ENCODE measurements at regions not wholly inside any gene's neighbourhood (a gene's known extent, or its start where the extent isn't known, plus 50 kb on each side); places are given as distances from the start of the nearest gene placed in this dataset.

DNA sequence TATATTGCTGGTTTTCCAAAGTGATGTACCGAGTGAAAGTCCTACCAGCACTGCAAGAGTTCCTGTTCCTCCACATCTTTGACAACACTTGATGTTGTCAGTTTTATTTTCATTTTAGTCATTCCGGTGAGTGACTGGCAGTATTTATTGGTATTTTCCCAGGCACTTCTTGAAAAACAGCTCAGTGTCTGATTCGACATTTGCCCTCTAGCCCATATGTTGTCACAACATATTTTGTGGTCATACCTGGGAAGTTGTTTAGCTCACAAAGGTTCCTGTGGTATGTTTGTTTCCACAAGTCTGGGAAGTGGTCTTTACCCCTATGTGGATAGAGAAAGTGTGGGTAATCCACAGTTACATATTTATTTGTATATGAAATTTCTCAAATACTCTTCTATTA is 463.6 kb downstream of the HAPSTR1 start (continued):
- TF ChIP-seq, protein P1, sequence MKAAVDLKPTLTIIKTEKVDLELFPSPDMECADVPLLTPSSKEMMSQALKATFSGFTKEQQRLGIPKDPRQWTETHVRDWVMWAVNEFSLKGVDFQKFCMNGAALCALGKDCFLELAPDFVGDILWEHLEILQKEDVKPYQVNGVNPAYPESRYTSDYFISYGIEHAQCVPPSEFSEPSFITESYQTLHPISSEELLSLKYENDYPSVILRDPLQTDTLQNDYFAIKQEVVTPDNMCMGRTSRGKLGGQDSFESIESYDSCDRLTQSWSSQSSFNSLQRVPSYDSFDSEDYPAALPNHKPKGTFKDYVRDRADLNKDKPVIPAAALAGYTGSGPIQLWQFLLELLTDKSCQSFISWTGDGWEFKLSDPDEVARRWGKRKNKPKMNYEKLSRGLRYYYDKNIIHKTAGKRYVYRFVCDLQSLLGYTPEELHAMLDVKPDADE (IDR thresholded peaks at IDR 0.05): no peak

DNA sequence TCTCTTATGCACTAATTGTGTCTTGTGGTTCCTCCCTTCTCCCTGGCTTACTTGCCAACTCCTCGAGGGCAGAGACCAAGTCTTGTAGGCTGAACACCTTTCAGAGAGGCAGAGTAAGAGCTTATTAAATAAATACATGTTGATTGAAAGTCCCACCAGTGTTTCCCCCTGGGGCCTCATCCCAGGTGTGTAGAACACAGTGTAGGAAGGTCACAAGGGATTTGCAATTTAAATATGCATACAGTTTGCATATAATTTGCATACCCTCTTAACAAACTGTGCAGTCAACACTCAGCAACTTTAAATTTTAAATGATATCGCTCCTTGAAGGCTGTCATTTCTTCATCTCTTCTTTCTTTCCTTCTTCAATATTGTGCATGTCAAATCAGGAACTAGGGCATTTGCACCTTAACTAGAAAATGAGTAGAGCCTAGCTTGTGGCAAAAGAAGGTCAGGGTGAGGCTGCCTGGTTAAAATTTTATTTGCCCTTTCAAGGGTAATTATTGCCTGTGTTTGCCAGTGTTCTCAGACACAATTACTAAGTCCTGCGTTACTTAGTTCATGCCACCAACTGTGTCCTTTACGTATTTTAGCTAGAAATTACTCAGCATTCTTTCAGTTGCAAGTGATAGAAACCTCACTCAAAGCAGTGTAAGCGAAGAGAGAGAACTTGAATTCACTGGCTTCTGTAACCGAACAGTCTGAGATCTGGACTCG is 465.7 kb downstream of the HAPSTR1 start:
- Histone ChIP-seq H2AFZ (no peak overlapping the region), H3K27ac (ENCODE audit: low read depth) (no peak overlapping the region), H3K9me2 (ENCODE audit: insufficient read depth) (no peaks in the 10 kb centered on the region), H4K20me1 (replicated peaks; ENCODE audit: insufficient read depth) (no peaks in the 10 kb centered on the region), H3K36me3 (ENCODE audit: insufficient read depth) (no peaks in the 10 kb centered on the region), H3K4me1 (ENCODE audit: insufficient read depth) (no peaks in the 10 kb centered on the region), H3K27me3 (ENCODE audit: insufficient read depth) (no peaks in the 10 kb centered on the region), H3K79me2 (replicated peaks; ENCODE audit: insufficient read depth) (no peaks in the 10 kb centered on the region), H3K4me3 (no peak overlapping the region), H3K4me2 (no peak overlapping the region), H3F3A (replicated peaks; ENCODE audit: low read depth) (no peaks in the 10 kb centered on the region)
- H3K27ac Mint-ChIP-seq: no peak overlapping the region
- DNase-seq (ENCODE audit: low spot score): no peak
- peaks cover 7% of the 10 kb centered on the region; the same call in 2 of the 3 replicates for H3K36me3 Mint-ChIP-seq (ENCODE audit: low read depth)
- no peak for TF ChIP-seq NANOG (IDR thresholded peaks at IDR 0.05; ENCODE audit: borderline replicate concordance)
- TF ChIP-seq POLR2AphosphoS5 (IDR thresholded peaks at IDR 0.05; ENCODE audit: low read depth): no peak
- no peak for TF ChIP-seq ZNF114 (CRISPR knock-in tag; IDR thresholded peaks at IDR 0.05)
- no peak for TF ChIP-seq JUNB (IDR thresholded peaks at IDR 0.05; ENCODE audit: unreplicated experiment)
- no peak for TF ChIP-seq ZNF331 (CRISPR knock-in tag; IDR thresholded peaks at IDR 0.05; ENCODE audit: low read depth)
- TF ChIP-seq STAT1 (IDR thresholded peaks at IDR 0.05; ENCODE audit: unreplicated experiment): no peak
- TF ChIP-seq, protein P2, sequence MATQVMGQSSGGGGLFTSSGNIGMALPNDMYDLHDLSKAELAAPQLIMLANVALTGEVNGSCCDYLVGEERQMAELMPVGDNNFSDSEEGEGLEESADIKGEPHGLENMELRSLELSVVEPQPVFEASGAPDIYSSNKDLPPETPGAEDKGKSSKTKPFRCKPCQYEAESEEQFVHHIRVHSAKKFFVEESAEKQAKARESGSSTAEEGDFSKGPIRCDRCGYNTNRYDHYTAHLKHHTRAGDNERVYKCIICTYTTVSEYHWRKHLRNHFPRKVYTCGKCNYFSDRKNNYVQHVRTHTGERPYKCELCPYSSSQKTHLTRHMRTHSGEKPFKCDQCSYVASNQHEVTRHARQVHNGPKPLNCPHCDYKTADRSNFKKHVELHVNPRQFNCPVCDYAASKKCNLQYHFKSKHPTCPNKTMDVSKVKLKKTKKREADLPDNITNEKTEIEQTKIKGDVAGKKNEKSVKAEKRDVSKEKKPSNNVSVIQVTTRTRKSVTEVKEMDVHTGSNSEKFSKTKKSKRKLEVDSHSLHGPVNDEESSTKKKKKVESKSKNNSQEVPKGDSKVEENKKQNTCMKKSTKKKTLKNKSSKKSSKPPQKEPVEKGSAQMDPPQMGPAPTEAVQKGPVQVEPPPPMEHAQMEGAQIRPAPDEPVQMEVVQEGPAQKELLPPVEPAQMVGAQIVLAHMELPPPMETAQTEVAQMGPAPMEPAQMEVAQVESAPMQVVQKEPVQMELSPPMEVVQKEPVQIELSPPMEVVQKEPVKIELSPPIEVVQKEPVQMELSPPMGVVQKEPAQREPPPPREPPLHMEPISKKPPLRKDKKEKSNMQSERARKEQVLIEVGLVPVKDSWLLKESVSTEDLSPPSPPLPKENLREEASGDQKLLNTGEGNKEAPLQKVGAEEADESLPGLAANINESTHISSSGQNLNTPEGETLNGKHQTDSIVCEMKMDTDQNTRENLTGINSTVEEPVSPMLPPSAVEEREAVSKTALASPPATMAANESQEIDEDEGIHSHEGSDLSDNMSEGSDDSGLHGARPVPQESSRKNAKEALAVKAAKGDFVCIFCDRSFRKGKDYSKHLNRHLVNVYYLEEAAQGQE (IDR thresholded peaks at IDR 0.05; ENCODE audit: unreplicated experiment): no peak
- TF ChIP-seq, protein P3, sequence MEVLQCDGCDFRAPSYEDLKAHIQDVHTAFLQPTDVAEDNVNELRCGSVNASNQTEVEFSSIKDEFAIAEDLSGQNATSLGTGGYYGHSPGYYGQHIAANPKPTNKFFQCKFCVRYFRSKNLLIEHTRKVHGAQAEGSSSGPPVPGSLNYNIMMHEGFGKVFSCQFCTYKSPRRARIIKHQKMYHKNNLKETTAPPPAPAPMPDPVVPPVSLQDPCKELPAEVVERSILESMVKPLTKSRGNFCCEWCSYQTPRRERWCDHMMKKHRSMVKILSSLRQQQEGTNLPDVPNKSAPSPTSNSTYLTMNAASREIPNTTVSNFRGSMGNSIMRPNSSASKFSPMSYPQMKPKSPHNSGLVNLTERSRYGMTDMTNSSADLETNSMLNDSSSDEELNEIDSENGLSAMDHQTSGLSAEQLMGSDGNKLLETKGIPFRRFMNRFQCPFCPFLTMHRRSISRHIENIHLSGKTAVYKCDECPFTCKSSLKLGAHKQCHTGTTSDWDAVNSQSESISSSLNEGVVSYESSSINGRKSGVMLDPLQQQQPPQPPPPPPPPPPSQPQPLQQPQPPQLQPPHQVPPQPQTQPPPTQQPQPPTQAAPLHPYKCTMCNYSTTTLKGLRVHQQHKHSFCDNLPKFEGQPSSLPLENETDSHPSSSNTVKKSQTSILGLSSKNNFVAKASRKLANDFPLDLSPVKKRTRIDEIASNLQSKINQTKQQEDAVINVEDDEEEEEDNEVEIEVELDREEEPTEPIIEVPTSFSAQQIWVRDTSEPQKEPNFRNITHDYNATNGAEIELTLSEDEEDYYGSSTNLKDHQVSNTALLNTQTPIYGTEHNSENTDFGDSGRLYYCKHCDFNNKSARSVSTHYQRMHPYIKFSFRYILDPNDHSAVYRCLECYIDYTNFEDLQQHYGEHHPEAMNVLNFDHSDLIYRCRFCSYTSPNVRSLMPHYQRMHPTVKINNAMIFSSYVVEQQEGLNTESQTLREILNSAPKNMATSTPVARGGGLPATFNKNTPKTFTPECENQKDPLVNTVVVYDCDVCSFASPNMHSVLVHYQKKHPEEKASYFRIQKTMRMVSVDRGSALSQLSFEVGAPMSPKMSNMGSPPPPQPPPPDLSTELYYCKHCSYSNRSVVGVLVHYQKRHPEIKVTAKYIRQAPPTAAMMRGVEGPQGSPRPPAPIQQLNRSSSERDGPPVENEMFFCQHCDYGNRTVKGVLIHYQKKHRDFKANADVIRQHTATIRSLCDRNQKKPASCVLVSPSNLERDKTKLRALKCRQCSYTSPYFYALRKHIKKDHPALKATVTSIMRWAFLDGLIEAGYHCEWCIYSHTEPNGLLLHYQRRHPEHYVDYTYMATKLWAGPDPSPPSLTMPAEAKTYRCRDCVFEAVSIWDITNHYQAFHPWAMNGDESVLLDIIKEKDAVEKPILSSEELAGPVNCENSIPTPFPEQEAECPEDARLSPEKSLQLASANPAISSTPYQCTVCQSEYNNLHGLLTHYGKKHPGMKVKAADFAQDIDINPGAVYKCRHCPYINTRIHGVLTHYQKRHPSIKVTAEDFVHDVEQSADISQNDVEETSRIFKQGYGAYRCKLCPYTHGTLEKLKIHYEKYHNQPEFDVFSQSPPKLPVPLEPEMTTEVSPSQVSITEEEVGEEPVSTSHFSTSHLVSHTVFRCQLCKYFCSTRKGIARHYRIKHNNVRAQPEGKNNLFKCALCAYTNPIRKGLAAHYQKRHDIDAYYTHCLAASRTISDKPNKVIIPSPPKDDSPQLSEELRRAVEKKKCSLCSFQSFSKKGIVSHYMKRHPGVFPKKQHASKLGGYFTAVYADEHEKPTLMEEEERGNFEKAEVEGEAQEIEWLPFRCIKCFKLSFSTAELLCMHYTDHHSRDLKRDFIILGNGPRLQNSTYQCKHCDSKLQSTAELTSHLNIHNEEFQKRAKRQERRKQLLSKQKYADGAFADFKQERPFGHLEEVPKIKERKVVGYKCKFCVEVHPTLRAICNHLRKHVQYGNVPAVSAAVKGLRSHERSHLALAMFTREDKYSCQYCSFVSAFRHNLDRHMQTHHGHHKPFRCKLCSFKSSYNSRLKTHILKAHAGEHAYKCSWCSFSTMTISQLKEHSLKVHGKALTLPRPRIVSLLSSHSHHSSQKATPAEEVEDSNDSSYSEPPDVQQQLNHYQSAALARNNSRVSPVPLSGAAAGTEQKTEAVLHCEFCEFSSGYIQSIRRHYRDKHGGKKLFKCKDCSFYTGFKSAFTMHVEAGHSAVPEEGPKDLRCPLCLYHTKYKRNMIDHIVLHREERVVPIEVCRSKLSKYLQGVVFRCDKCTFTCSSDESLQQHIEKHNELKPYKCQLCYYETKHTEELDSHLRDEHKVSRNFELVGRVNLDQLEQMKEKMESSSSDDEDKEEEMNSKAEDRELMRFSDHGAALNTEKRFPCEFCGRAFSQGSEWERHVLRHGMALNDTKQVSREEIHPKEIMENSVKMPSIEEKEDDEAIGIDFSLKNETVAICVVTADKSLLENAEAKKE (CRISPR knock-in tag; IDR thresholded peaks at IDR 0.05): no peak
- no peak overlapping the region for H3K4me3 Mint-ChIP-seq
- peaks cover 3% of the 10 kb centered on the region; the same call in 1 of the 3 replicates for H3K4me1 Mint-ChIP-seq
- no peaks in the 10 kb centered on the region for H3K27me3 Mint-ChIP-seq (ENCODE audit: insufficient read depth, low read depth, poor library complexity)
- peaks cover 9% of the 10 kb centered on the region; the same call in 2 of the 3 replicates for H3K9me3 Mint-ChIP-seq
- no peak for ATAC-seq
